HL-60 (cell line): ENCODE measurements at regions not wholly inside any gene's neighbourhood (a gene's known extent, or its start where the extent isn't known, plus 50 kb on each side); places are given as distances from the start of the nearest gene placed in this dataset.

Experiments
- DNase-seq, 2 experiments: peaks; one replicate each; pipeline ENCODE4 v3.0.0-alpha.2; 2010 to 2020; ENCODE audit warnings: low read depth in 1 of 2, low spot score in 1 of 2
- H3K27ac ChIP-seq: fragments of 250-450 bp; sonication (Bioruptor Pico); replicated peaks from 2 replicates; pipeline ENCODE4 v1.5.1; 2020; ENCODE audit warnings: mild to moderate bottlenecking, moderate library complexity
- H3K27me3 ChIP-seq: fragments of 250-450 bp; sonication (Bioruptor Pico); 2 replicates; pipeline ENCODE4 v1.5.1; 2021; ENCODE audit warnings: mild to moderate bottlenecking, moderate library complexity; ENCODE audit not compliant: insufficient read depth, poor library complexity, severe bottlenecking
- H3K4me3 ChIP-seq: replicated peaks from 2 replicates; pipeline ENCODE4 v1.5.1; 2011; ENCODE audit warnings: mild to moderate bottlenecking, control low read depth, low read length; ENCODE audit not compliant: insufficient read depth
- GABPA ChIP-seq: IDR thresholded peaks from 2 replicates; pipeline ENCODE4 v1.6.1; 2012; ENCODE audit warnings: low read depth
- POLR2AphosphoS5 ChIP-seq: IDR thresholded peaks from 2 replicates; pipeline ENCODE4 v1.6.1; 2012; ENCODE audit warnings: low read depth
- SPI1 ChIP-seq: IDR thresholded peaks from 2 replicates; pipeline ENCODE4 v1.6.1; 2012; ENCODE audit warnings: low read depth, mild to moderate bottlenecking, borderline replicate concordance
- TF ChIP-seq, protein P1 (sequence below): IDR thresholded peaks from 2 replicates; pipeline ENCODE4 v1.6.1; 2012; ENCODE audit warnings: low read depth; ENCODE audit not compliant: insufficient replicate concordance
- TF ChIP-seq, protein P2 (sequence below): IDR thresholded peaks from one replicate; pipeline ENCODE4 v1.5.1; 2011; ENCODE audit warnings: low read length, control low read depth, inconsistent platforms; ENCODE audit not compliant: insufficient read depth

DNA sequence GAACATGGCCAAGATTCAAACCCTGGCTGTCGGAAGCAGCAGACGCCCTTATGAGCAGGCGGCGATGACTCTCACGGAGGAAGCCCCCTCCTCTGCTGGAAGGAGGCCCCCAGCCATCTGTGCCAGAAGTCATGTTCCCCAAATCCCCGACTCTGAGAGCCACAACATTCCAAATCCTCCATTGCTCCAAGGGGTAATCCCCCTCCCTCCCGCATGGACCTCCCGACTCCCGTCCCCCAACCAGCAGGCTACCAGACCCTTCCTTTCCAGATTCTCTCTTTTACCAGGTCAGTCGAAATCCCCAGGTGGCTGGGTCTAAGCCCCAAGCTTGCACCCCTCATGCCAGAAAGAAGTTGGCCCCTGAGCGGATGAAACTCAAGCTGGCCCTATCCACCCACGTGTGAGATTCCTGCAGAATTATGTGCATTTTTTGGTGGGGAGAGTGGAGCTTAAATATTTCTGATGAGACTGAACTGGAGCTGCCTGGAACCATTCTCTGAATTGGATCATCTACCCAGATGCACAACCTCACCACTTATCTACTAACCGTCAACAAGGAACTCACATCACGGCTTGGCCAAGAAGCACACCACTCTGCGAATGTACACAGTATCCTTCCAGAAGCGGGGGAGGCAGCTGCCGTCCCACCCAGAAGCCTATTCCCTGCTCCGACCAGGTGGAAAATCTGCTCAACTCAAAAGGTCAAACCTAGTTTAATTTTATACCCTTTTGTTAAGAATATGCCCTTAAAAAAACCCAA, 283.5 kb downstream of the C16orf95 start:
- no peaks in the 10 kb centered on the region for H3K27me3 ChIP-seq
- DNase-seq, result no peak
- no peak overlapping the region for H3K27ac ChIP-seq
- no peak for TF ChIP-seq GABPA
- TF ChIP-seq, protein P1, sequence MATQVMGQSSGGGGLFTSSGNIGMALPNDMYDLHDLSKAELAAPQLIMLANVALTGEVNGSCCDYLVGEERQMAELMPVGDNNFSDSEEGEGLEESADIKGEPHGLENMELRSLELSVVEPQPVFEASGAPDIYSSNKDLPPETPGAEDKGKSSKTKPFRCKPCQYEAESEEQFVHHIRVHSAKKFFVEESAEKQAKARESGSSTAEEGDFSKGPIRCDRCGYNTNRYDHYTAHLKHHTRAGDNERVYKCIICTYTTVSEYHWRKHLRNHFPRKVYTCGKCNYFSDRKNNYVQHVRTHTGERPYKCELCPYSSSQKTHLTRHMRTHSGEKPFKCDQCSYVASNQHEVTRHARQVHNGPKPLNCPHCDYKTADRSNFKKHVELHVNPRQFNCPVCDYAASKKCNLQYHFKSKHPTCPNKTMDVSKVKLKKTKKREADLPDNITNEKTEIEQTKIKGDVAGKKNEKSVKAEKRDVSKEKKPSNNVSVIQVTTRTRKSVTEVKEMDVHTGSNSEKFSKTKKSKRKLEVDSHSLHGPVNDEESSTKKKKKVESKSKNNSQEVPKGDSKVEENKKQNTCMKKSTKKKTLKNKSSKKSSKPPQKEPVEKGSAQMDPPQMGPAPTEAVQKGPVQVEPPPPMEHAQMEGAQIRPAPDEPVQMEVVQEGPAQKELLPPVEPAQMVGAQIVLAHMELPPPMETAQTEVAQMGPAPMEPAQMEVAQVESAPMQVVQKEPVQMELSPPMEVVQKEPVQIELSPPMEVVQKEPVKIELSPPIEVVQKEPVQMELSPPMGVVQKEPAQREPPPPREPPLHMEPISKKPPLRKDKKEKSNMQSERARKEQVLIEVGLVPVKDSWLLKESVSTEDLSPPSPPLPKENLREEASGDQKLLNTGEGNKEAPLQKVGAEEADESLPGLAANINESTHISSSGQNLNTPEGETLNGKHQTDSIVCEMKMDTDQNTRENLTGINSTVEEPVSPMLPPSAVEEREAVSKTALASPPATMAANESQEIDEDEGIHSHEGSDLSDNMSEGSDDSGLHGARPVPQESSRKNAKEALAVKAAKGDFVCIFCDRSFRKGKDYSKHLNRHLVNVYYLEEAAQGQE, result no peak
- no peak for TF ChIP-seq POLR2AphosphoS5
- no peak for TF ChIP-seq SPI1
- TF ChIP-seq, protein P2, sequence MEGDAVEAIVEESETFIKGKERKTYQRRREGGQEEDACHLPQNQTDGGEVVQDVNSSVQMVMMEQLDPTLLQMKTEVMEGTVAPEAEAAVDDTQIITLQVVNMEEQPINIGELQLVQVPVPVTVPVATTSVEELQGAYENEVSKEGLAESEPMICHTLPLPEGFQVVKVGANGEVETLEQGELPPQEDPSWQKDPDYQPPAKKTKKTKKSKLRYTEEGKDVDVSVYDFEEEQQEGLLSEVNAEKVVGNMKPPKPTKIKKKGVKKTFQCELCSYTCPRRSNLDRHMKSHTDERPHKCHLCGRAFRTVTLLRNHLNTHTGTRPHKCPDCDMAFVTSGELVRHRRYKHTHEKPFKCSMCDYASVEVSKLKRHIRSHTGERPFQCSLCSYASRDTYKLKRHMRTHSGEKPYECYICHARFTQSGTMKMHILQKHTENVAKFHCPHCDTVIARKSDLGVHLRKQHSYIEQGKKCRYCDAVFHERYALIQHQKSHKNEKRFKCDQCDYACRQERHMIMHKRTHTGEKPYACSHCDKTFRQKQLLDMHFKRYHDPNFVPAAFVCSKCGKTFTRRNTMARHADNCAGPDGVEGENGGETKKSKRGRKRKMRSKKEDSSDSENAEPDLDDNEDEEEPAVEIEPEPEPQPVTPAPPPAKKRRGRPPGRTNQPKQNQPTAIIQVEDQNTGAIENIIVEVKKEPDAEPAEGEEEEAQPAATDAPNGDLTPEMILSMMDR, result no peak
- H3K4me3 ChIP-seq, result no peak overlapping the region

DNA sequence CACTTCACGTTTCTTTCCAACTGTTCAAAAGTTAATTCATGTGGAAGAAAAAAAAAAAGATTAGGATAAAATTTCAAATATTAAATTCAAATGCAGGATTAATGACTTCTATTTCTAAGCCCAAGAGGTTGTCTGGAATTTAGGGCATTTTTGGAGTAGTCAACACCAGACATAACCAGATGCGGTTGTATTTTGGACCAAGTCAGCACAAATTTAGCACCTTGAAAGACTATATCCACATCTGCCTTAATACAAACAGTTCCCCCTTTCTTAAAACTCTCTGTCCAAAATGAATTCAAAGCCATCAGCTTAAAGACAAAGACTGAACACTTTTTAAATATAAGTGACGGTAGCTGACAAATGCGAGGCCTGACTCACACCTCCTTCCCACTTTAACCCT, 282.9 kb downstream of the C16orf95 start:
- Histone ChIP-seq H3K27me3 (no peaks in the 10 kb centered on the region), H3K4me3 (no peak overlapping the region), H3K27ac (no peak overlapping the region)
- no peak for DNase-seq
- TF ChIP-seq, protein P2, result no peak
- TF ChIP-seq GABPA (no peak), POLR2AphosphoS5 (no peak), SPI1 (no peak)
- TF ChIP-seq, protein P1, result no peak

DNA sequence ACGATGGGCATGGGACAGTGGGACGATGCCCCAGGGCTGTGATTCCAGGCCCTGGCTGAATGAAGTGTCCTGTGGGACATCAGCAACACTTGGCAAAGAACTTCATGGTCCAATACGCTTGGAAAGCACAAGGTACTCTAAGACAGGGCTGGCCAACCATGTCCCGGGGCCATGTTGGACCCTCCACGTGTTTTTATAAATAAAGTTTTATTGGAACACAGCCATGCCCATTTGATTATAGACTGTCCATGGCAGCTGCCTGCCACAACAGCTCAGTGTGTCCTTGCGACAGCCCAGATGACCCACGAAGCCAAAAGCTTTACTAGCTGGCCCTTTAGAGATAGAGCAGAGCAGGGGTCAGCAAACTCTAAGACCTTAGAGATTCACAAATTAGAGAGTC, 282.1 kb downstream of the C16orf95 start:
- Histone ChIP-seq H3K27me3 (no peaks in the 10 kb centered on the region), H3K4me3 (no peak overlapping the region), H3K27ac (no peak overlapping the region)
- no peak for DNase-seq
- TF ChIP-seq, protein P1, result no peak
- TF ChIP-seq POLR2AphosphoS5 (no peak), SPI1 (no peak), GABPA (no peak)
- TF ChIP-seq, protein P2, result no peak
